T-helper 1 cell treated with Interleukin-12 subunit alpha and Interleukin-12 subunit beta and Interleukin-4 antibody, amounts not matched to agents 30 μg/mL and 1 μg/mL, for 36 hours (primary cell): ENCODE measurements at regions not wholly inside any gene's neighbourhood (a gene's known extent, or its start where the extent isn't known, plus 50 kb on each side); places are given as distances from the start of the nearest gene placed in this dataset.
"Not testable (repeated sequence)": the region's sequence is repeated elsewhere in the genome, so short reads cannot be mapped to it uniquely, and the experiment has no call there.

Experiments used
- H3K27ac Mint-ChIP-seq: one replicate; pipeline ENCODE4 v1.8.0; 2021; ENCODE audit warnings: mild to moderate bottlenecking, mixed read lengths
- H3K27me3 Mint-ChIP-seq: one replicate; pipeline ENCODE4 v1.8.0; 2021; ENCODE audit warnings: low read depth, mixed read lengths
- H3K36me3 Mint-ChIP-seq: one replicate; pipeline ENCODE4 v1.8.0; 2021; ENCODE audit warnings: low read depth, mixed read lengths
- H3K4me1 Mint-ChIP-seq: one replicate; pipeline ENCODE4 v1.8.0; 2021; ENCODE audit warnings: low read depth, mixed read lengths
- H3K4me3 Mint-ChIP-seq: one replicate; pipeline ENCODE4 v1.8.0; 2021; ENCODE audit warnings: mild to moderate bottlenecking, moderate library complexity, mixed read lengths
- H3K9me3 Mint-ChIP-seq: one replicate; pipeline ENCODE4 v1.8.0; 2021; ENCODE audit warnings: mixed read lengths

GRCh38 chr13:71382285-71382684 is 484.7 kb downstream of the DACH1 start:
- Mint-ChIP-seq H3K27me3 (no peaks in the 10 kb centered on the region), H3K27ac (no peak overlapping the region), H3K4me3 (no peak overlapping the region), H3K4me1 (no peaks in the 10 kb centered on the region), H3K36me3 (no peaks in the 10 kb centered on the region), H3K9me3 (no peaks in the 10 kb centered on the region)

GRCh38 chr13:71380191-71380590 is 486.8 kb downstream of the DACH1 start:
- Mint-ChIP-seq H3K9me3 (no peaks in the 10 kb centered on the region), H3K27ac (no peak overlapping the region), H3K4me3 (no peak overlapping the region), H3K4me1 (no peaks in the 10 kb centered on the region), H3K36me3 (no peaks in the 10 kb centered on the region), H3K27me3 (no peaks in the 10 kb centered on the region)

- H3K9me3 Mint-ChIP-seq: no peaks in the 10 kb centered on the region
- H3K27ac Mint-ChIP-seq: no peak overlapping the region
- H3K4me1 Mint-ChIP-seq: no peaks in the 10 kb centered on the region
- H3K36me3 Mint-ChIP-seq: no peaks in the 10 kb centered on the region
- H3K4me3 Mint-ChIP-seq: no peak overlapping the region
- no peaks in the 10 kb centered on the region for H3K27me3 Mint-ChIP-seq
Observed at GRCh38 chr13:71378961-71379905, 487.8 kb downstream of the DACH1 start.

DNA sequence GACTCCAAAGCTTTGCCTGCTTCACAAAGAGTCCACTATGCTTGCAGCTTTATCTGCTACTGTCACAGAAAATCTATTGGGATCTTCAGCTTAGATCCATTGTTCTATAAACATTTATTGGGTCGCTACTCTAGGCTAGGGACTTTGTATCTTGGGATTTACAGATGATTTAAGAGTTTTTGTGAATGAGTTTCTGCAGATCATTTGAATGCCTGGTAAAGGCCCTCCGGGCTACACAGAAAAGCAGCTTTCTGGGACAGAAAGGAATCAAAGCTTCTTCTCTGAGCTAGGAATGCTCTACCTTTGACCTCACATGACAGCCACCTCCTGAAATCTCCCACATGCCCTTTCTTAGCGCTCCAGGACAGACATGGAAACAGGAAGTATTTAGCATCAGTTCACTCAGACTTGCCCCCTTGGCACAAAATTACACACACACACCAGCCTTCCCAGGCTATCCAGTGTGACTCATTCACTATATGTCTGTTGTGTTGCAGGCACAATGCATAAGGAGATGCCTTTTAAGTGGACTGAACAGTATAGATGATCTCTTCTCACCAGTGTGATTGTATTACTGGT is 492.4 kb downstream of the DACH1 start:
- H3K36me3 Mint-ChIP-seq: no peaks in the 10 kb centered on the region
- H3K27me3 Mint-ChIP-seq: no peaks in the 10 kb centered on the region
- H3K4me3 Mint-ChIP-seq: no peak overlapping the region
- H3K9me3 Mint-ChIP-seq: no peaks in the 10 kb centered on the region
- H3K4me1 Mint-ChIP-seq: no peaks in the 10 kb centered on the region
- no peak overlapping the region for H3K27ac Mint-ChIP-seq

DNA sequence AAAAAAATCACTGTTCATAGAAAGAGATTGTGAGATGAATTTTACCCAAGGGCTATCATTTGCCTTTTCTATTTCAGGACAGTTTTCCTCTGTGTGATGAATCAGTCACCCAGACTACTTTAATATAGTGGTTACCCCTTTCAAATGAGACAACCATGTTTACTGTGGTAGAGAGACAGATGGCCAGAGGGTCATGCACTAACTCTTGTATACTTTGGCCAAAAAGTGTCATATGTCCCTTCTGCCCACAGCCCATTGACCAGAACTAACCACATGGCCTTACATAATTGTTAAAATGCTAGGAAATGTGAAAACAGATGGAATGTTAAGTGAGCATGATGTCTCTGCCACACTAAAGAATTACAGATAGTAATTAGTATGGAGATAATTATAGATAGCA is 498.7 kb downstream of the DACH1 start:
- no peaks in the 10 kb centered on the region for H3K9me3 Mint-ChIP-seq
- no peaks in the 10 kb centered on the region for H3K36me3 Mint-ChIP-seq
- H3K4me1 Mint-ChIP-seq: no peaks in the 10 kb centered on the region
- H3K4me3 Mint-ChIP-seq: no peak overlapping the region
- no peaks in the 10 kb centered on the region for H3K27me3 Mint-ChIP-seq
- H3K27ac Mint-ChIP-seq: no peak overlapping the region

DNA sequence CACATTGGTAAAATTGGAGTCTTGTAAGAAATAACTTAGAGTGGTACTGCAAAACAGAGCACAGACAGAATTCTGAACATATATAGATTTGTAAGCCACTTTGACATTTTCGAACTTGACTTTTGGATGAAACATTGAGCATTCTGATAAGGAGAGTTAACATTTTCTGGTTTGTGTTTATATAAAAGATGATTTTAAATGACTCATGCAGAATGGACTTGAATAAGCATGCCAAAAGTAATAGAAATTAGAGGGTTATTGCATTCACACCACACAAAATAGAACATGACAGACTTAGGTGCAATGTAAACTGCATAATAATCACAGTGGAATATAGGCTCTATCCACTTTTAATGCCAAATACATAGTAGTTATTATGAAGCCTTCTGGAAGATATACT is 507.0 kb downstream of the DACH1 start:
- Mint-ChIP-seq H3K4me3 (no peak overlapping the region), H3K27ac (no peak overlapping the region), H3K9me3 (no peaks in the 10 kb centered on the region), H3K36me3 (no peaks in the 10 kb centered on the region), H3K4me1 (no peaks in the 10 kb centered on the region), H3K27me3 (no peaks in the 10 kb centered on the region)

GRCh38 chr13:71359641-71360040 is 507.4 kb downstream of the DACH1 start:
- H3K9me3 Mint-ChIP-seq: no peaks in the 10 kb centered on the region
- H3K36me3 Mint-ChIP-seq: no peaks in the 10 kb centered on the region
- H3K4me3 Mint-ChIP-seq: no peak overlapping the region
- H3K27ac Mint-ChIP-seq: no peak overlapping the region
- H3K4me1 Mint-ChIP-seq: no peaks in the 10 kb centered on the region
- no peaks in the 10 kb centered on the region for H3K27me3 Mint-ChIP-seq

- Mint-ChIP-seq H3K4me3 (no peak overlapping the region), H3K9me3 (no peaks in the 10 kb centered on the region), H3K27me3 (no peaks in the 10 kb centered on the region), H3K27ac (no peak overlapping the region), H3K36me3 (no peaks in the 10 kb centered on the region), H3K4me1 (no peaks in the 10 kb centered on the region)
Observed at GRCh38 chr13:71358218-71358617, 508.8 kb downstream of the DACH1 start.

DNA sequence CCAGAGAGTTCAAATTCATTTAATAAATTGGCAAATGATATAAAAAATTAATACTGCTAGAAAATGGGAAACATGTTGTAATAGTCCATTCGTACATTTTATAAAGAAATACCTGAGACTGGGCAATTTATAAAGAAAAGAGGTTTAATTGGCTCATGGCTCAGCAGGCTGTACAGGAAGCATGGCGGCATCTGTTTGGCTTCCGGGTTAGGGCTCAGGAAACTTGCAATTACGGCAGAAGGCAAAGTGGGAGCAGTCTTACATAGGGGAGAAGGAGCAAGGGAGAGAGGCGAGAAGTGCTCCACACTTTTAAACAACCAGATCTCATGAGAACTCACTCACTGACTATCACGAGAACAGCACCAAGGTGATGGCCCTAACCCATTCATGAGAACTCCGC is 512.0 kb downstream of the DACH1 start:
- no peaks in the 10 kb centered on the region for H3K4me1 Mint-ChIP-seq
- H3K27ac Mint-ChIP-seq: no peak overlapping the region
- H3K36me3 Mint-ChIP-seq: no peaks in the 10 kb centered on the region

DNA sequence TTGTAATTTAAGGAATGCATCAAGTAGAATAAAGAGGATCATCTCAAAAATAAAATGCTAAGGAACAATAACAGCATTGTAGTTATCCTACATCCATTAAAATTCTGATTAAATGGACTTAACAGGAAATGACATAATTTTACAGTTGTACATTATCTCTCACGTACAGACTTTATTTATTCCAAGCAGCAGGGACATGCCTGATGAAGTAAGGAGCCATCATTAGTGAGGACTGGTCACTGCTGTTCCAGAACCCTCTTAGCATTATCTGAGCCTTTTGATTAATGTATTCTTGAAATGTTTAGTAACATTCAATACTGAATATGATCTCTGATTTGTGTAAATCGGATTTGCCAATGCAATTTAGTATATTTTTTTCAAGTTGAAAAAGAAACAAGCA is 516.1 kb downstream of the DACH1 start:
- H3K27me3 Mint-ChIP-seq: no peaks in the 10 kb centered on the region
- no peak overlapping the region for H3K27ac Mint-ChIP-seq
- no peaks in the 10 kb centered on the region for H3K36me3 Mint-ChIP-seq
- no peaks in the 10 kb centered on the region for H3K9me3 Mint-ChIP-seq
- no peak overlapping the region for H3K4me3 Mint-ChIP-seq
- H3K4me1 Mint-ChIP-seq: no peaks in the 10 kb centered on the region

More for the DNA sequence above, 512.0 kb downstream of the DACH1 start:
- H3K4me3 Mint-ChIP-seq: no peak overlapping the region
- H3K9me3 Mint-ChIP-seq: no peaks in the 10 kb centered on the region
- no peaks in the 10 kb centered on the region for H3K27me3 Mint-ChIP-seq

DNA sequence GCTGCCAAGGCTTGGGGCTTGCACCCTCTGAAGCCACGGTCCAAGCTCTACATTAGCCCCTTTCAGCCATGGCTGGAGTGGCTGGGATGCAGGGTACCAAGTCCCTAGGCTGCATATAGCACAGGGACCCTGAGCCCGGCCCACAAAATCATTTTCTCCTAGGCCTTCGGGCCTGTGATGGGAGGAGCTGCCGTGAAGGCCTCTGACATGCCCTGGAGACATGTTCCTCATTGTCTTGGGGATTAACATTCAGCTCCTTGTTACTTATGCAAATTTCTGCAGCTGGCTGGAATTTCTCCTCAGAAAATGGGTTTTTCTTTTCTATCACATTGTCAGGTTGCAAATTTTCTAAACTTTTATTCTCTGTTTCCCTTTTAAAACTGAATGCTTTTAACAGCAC is 521.1 kb downstream of the DACH1 start:
- not testable (repeated sequence) for H3K4me1 Mint-ChIP-seq, H3K36me3 Mint-ChIP-seq, H3K27ac Mint-ChIP-seq, H3K27me3 Mint-ChIP-seq, H3K9me3 Mint-ChIP-seq, H3K4me3 Mint-ChIP-seq

GRCh38 chr13:71339736-71340135 is 527.3 kb downstream of the DACH1 start:
- Mint-ChIP-seq H3K27me3 (no peaks in the 10 kb centered on the region), H3K4me1 (no peaks in the 10 kb centered on the region), H3K4me3 (no peak overlapping the region), H3K36me3 (no peaks in the 10 kb centered on the region), H3K9me3 (no peaks in the 10 kb centered on the region), H3K27ac (no peak overlapping the region)

- no peaks in the 10 kb centered on the region for H3K27me3 Mint-ChIP-seq
- no peaks in the 10 kb centered on the region for H3K36me3 Mint-ChIP-seq
- H3K27ac Mint-ChIP-seq: no peak overlapping the region
- no peak overlapping the region for H3K4me3 Mint-ChIP-seq
- no peaks in the 10 kb centered on the region for H3K4me1 Mint-ChIP-seq
- H3K9me3 Mint-ChIP-seq: no peaks in the 10 kb centered on the region
Observed at GRCh38 chr13:71339005-71339404, 528.0 kb downstream of the DACH1 start.

GRCh38 chr13:71338070-71338469 is 528.9 kb downstream of the DACH1 start:
- H3K27me3 Mint-ChIP-seq: no peaks in the 10 kb centered on the region
- no peaks in the 10 kb centered on the region for H3K9me3 Mint-ChIP-seq
- no peaks in the 10 kb centered on the region for H3K4me1 Mint-ChIP-seq
- H3K36me3 Mint-ChIP-seq: no peaks in the 10 kb centered on the region
- no peak overlapping the region for H3K4me3 Mint-ChIP-seq
- no peak overlapping the region for H3K27ac Mint-ChIP-seq

DNA sequence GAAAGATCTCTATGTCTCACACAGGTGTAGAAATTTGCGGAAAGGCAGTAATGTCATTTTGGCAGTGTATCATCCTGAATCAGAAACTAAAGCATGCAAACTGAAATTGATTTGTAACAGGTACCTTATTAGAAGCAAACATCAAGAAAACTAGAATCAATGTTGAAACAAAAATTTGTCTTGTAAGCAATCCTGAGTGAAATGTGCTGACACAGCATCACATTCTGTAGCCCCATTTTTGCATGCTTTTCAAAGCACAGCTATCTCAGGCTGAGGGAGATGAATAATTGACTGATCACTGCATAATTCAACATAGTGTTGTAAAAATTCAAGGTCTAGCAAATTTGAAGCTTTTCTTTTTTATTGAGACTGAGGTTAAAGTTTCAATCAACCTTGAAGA is 539.7 kb downstream of the DACH1 start:
- Mint-ChIP-seq H3K9me3 (no peaks in the 10 kb centered on the region), H3K27me3 (no peaks in the 10 kb centered on the region), H3K36me3 (no peaks in the 10 kb centered on the region), H3K4me1 (no peaks in the 10 kb centered on the region), H3K27ac (no peak overlapping the region), H3K4me3 (no peak overlapping the region)
